ENCODE measurements at regions not wholly inside any gene's neighbourhood (a gene's known extent, or its start where the extent isn't known, plus 50 kb on each side); places are given as distances from the start of the nearest gene placed in this dataset.
"Not testable (repeated sequence)": the region's sequence is repeated elsewhere in the genome, so short reads cannot be mapped to it uniquely, and the experiment has no call there.

GRCh38 chr14:22190411-22191191, 398.4 kb downstream of the DAD1 start:
- DNase-seq (ENCODE audit: low read depth), result no peak

- no peak for DNase-seq (ENCODE audit: low read depth)
Observed at GRCh38 chr14:22189881-22190280, 399.1 kb downstream of the DAD1 start.

GRCh38 chr14:22188318-22188717, 400.7 kb downstream of the DAD1 start:
- DNase-seq (ENCODE audit: low read depth), result no peak

GRCh38 chr14:22185789-22186188, 403.2 kb downstream of the DAD1 start:
- no peak for DNase-seq (ENCODE audit: low read depth)

- DNase-seq (ENCODE audit: low read depth), result no peak
Observed at GRCh38 chr14:22185191-22185590, 403.8 kb downstream of the DAD1 start.

DNA sequence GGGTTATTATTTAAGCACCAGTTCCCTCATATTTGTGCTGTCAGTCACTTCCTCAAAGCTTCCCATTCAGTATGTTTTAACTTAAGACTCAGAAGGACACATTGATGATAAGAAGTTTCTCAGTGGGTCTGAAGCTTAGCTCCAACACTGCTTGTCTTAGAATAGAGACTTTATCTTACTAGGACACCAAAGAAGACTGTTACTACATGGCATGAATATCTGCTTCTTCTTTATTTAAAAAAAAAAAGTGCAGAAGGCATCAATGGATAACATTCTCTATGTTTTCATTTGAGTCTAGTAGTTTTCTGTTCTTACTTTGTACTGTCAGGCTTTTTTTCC, 404.2 kb downstream of the DAD1 start:
- DNase-seq (ENCODE audit: low read depth), result no peak

GRCh38 chr14:22184157-22184829, 404.7 kb downstream of the DAD1 start:
- DNase-seq (ENCODE audit: low read depth), result no peak

DNA sequence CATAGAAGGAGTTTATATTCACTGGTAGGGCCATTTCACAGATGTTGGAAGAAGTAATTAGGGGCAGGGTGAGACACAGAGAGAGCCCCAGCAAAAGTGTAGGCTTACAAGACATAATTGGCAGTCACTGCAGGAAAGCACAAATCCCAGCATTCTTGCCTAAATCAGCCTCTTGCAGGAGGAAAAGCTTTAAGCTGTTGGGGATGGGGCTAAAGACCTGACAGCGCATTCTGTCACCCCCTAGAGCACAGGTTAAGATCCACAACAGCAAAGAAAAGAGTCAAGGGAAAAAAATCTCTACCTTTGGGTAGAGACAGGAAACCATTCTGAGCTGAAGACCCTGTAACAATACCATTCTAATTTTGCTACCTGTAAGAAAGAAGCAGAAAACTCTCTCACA, 409.0 kb downstream of the DAD1 start:
- no peak for DNase-seq (ENCODE audit: low read depth)

GRCh38 chr14:22179190-22179589, 409.8 kb downstream of the DAD1 start:
- no peak for DNase-seq (ENCODE audit: low read depth)

DNA sequence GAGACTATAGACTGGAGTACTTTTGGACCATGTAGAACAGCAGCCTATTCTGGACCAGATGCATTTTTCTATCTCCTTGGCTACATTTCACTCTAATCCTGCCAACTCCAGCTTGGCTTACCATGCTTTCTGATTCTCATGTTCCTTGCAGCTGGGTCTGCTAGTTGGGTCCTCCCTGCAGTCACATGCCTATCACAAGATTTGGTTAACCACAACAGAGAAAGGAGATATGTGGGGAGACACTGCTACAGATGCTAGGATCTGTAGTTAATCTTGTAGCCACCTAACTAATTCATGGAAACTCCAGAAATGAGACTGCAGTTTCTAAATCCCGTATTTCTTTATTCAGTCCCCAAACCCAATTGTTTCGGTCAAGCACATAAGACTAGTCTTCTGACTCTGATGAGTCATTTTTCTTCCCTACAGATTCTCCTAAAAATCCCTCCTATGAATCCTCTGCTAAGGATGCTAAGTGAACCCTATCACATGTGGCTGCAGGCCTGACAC, 410.6 kb downstream of the DAD1 start:
- DNase-seq (ENCODE audit: low read depth), result no peak

DNA sequence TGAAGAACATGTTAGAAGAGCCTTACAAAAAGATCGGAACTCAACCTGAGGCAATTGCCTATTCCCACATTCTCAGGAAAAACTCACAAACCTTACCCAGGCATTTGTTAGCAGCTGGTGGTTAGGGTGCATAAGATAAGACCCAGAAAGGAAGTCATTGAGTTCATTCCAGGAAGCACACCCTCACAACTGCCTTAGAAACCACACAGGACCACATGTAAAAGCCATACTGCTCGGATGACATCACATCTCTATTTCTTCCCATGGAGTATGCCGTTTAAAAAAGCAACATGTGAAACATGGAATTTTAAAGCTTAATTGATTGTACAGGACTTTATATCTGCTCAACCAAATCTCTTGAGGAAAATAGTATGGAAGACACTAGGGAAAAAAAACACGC, 411.2 kb downstream of the DAD1 start:
- no peak for DNase-seq (ENCODE audit: low read depth)

DNA sequence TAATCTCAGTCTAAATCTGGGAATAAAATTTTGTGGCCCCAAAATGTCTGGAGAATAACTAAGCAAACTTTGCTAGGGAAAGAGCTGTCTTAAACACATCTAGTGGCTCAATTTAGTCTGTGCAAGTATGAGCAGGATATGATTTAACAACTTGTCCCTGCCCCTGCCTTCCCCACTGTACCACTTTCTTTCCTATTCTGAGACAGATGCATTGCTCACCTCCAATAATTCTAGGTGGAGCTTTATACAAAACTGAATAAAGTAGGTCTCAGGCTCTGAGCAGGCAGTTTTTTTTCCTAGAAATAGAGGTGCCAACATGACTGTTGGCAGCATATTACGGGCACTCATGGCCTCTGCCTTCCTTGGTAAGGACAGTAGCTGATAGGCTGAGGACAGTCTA, 412.1 kb downstream of the DAD1 start:
- DNase-seq (ENCODE audit: low read depth), result no peak

DNA sequence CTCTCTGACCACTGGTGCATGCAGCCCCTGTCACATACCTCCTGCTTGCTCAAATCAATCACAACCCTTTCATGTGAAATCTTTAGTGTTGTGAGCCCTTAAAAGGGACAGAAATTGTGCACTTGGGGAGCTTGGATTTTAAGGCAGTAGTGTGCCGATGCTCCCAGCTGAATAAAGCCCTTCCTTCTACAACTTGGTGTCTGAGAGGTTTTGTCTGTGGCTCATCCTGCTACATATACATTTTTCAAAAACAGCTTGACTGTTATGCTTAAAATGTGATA, 413.8 kb downstream of the DAD1 start:
- not testable (repeated sequence) for DNase-seq (ENCODE audit: low read depth)

GRCh38 chr14:22174412-22175277, 414.4 kb downstream of the DAD1 start:
- no peak for DNase-seq (ENCODE audit: low read depth)

DNA sequence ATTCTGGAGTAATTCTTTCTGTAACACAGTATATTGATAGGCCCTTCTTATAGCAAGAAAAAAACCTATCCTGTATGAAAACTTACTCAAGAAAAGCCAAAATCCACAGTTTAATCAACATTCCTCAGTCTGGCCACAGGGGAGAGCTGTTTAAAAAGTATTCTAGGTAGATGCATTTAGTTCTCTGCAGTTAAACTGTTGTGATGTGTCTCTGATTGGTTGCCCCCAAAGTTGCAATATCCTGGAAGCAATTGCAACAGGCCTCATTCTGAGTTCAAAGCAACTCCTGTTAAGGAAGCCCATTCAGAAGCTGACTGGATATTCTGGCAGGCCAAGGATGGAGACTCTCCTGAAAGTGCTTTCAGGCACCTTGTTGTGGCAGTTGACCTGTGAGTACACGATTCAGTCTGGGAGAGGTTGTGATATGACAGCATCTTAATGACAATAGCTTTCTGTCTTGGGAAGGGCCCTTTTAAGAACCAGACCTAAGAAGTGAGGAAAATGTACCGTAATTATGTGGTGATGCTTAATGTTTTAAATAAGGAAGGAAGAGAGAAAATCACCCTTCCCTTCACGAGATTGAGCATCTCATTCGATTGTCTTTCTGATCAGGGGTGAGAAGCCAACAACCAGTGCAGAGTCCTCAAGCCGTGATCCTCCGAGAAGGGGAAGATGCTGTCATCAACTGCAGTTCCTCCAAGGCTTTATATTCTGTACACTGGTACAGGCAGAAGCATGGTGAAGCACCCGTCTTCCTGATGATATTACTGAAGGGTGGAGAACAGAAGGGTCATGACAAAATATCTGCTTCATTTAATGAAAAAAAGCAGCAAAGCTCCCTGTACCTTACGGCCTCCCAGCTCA, 420.7 kb downstream of the DAD1 start:
- DNase-seq (ENCODE audit: low read depth), result no peak

- DNase-seq (ENCODE audit: low read depth), result no peak
Observed at GRCh38 chr14:22164616-22165015, 424.4 kb downstream of the DAD1 start.

- DNase-seq (ENCODE audit: low read depth), result no peak
Observed at GRCh38 chr14:22163051-22163450, 426.0 kb downstream of the DAD1 start.

DNA sequence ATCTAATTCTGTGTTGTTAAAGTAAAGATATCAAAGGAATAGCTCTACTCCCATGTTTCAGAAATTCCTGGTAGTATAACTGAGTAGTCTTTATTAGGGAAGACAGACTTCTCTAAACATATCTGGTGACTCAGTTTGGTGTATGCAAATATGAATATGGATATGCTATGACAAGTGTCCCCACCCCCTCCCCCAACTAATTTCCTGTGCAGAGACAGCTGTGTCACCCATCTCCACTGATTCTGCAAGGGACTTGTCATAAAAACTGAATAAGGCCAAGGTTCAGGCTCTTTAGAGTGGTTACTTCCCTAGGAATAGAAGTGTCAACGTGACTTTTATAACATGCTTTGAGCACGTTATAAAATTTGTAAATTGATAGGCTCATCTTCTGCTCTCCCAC, 429.1 kb downstream of the DAD1 start:
- DNase-seq (ENCODE audit: low read depth), result no peak

- no peak for DNase-seq (ENCODE audit: low read depth)
Observed at GRCh38 chr14:22159099-22159498, 429.9 kb downstream of the DAD1 start.

- DNase-seq (ENCODE audit: low read depth), result no peak
Observed at GRCh38 chr14:22158560-22158959, 430.5 kb downstream of the DAD1 start.

- no peak for DNase-seq (ENCODE audit: low read depth)
Observed at GRCh38 chr14:22155571-22155970, 433.5 kb downstream of the DAD1 start.

GRCh38 chr14:22152903-22153302, 436.1 kb downstream of the DAD1 start:
- DNase-seq (ENCODE audit: low read depth), result no peak

Measured in T follicular helper cell (primary cell).